GM19455 (cell line): ENCODE measurements at regions not wholly inside any gene's neighbourhood (a gene's known extent, or its start where the extent isn't known, plus 50 kb on each side); places are given as distances from the start of the nearest gene placed in this dataset.

Experiments used
- ATAC-seq: cut with Tn5 transposase; IDR thresholded peaks from one replicate; pipeline ENCODE4 v1.9.1; 2021; ENCODE audit not compliant: unreplicated experiment

DNA sequence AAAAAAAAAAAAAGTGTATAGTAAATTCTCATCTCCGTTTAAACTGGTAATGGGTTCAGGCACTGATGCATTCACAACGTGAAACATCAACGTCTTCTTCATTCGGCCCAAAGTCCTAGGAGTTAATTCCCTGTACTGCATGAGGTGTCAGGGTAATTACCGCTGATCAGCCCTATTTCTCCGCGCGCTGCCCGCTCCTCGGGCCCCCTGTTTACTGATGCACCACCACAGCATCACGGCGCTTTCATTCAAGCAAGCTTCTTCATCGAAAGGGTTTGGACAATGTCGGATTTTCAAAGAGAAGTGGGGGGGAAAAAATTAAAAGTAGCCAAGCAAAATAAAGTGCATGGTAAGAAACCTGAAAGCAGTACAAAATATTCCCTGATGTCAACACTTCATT lies 352.0 kb upstream of the POU3F3 start:
- no peak for ATAC-seq

DNA sequence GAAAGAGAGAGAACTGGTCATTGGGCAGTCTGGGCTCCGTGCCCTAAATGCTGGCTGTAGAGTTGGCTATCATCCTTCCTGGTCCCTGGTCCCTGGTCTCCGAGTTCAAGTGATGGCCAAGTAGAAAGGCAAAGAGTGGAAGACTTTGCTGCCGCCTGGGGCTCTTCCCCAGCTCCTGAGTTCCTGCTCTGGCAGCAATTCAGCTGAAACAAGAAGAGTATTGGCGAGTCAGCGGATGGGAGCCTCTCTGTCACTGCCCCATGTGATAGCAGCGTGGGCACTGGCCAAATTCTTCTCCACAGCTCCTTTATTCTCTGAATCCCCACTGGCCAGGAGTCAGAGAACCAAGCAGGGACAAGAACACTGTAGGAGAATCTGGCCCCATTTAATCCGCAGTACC lies 351.0 kb upstream of the POU3F3 start:
- no peak for ATAC-seq

DNA sequence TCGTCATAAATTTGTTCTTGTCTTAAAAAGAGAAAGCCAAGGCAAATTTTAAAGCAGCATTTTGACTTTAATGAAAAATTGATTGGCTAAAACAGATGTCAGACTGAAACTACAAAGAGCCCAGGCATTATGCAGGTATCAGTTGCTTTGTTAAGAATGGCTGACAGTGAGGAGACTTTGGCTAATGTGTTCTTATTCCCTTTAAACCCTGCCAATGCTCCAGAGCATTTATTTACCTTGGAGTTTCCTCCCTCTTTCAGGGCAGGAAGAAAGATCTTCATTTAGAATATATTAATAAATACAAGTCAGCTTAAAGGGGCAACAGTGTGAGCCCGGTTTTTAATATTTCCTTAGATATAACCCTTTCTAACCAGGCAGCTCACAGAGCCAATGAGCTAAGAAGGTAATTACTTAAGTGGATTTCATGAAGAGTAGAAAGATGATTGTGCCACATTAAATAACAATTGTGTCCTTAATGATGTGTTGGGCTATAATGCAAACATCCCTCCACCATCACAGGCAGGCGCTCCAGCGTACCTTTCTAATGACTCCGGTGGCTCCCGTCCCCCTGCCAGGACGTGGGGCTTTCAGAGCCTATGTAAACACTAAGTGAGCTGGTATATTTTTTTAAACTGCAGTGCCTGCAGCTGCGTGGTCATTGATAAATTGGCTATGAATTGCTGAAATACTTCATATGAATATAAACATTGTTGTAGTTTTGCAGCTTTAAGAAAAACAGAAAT lies 349.4 kb upstream of the POU3F3 start:
- no peak for ATAC-seq

DNA sequence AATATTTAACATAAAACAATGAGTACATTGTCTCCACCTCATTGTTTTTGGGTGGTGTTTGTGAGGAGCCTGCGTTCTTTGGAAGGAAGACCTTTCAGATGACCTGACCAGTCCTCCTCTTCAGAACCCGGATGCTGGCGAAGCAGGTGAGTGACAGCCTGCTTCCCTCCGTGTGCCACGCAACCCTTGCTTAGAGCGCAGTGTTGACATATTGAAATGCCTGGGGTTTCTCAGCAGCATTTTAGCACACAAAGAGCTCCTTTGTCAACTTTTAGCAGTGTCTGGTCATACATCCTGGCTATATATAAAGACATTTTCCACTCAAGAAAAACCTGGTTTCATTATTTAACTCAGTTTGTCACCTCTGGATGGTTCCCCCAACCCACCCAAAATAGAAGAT lies 335.7 kb upstream of the POU3F3 start:
- no peak for ATAC-seq

DNA sequence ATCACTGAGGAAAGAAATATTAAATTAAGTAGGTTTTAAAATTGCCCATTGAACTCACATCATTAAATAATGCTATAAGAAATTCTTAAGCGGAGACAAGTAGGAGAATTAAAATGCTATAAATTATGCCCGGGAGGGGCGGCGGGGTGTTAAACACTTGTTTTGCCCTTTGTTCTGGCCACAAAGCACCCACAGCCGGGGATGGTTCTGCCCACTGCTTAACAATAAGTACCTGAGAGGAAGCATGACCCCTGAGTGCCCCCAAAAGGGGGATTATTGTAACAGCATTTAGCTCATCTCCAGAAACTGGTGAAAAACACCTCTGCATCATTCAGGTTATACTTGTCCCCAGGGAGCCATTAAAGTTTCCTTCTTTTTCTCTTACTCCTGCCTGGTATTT lies 332.7 kb upstream of the POU3F3 start:
- no peak for ATAC-seq

DNA sequence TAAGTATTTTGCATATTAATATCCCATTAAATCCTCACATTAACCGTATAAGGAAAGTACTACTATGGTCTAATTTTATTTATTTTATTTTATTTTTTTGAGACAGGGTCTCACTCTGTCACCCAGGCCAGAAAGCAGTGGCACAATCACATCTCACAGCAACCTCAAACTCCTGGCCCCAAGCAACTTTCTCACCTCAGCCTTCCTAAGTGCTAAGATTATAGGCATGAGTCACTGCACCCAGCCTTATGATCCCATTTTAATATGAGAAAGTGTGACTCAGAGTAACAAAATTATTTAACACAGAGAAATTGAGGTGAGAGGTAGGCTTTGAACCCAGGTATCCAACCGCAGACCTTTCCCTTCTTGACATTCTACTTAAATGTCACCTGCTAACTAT lies 330.0 kb upstream of the POU3F3 start:
- no peak for ATAC-seq

DNA sequence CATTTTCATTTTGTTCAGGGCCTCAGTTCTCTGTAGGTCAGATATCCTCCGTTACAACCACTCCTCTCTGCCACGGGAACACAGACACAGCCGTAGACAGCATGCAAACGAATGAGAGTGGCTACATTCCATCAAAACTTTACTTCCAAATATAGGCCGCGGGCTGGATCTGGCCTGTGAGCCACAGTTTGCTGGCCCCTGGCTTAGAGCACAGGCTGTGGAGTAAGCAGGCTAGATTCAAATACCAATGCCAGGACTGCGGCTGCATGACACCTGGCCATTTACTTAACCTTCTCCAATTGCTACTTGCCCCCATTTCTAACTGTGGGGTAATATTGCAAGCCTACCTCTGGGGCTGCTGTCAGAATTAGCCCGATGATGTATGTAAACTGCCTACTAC lies 325.8 kb upstream of the POU3F3 start:
- no peak for ATAC-seq

DNA sequence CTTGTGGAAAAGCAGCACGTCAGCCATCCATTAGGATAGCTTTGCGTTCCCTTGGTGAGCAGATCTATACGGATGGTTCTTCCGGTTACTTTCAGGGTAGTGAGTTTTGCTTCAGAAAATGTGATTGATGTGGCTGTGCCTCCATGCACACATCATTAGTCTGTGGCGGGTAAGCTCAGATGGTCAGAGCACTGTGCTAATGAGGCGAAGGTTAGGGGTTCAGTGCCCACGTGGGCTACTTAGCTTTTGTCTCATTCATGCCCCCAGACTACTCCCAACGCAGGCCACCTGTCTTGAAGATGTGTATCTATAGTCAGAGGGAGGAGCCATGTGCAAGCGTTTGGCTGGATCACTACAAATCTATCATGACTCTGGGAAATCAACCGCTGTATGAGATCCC lies 322.8 kb upstream of the POU3F3 start:
- no peak for ATAC-seq

DNA sequence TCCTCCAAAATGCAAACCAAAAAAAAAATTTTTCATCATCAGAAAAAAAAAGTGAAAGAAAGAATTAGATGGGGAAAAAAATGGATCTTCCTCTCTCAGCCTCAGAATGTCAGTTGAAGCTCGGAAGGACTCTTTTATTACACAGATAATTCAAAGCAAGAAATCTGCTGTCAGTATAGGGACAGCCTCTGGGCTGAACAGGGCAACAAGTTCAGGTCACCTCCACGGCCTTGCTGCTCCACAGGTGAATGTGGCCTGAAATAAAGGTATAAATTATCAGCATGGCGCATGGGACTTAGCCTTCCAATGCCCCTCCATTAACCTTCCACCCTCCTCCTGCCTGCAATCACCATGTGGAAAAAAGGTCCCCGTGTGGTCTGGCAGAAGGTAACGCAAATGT lies 316.8 kb upstream of the POU3F3 start:
- ATAC-seq, result no peak

DNA sequence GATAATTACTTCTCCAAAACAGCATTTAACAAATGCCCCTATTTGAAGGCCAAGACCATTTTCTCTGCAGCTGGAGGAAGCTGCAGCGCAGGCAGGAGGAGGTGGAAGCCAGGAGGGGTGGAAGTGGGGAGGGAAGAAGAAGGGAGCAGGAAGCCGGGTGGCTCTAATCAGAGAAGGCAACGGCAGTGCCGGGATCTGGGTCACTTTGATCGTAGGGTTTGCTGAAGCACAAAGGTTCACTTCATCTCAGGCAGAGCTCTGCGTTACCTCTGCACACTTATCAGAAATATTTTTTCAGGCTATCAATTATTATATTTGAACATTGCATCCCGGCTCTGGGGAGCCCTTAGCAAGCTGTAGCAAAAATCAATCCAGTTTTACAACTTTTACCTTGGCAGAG lies 315.8 kb upstream of the POU3F3 start:
- ATAC-seq, result no peak

DNA sequence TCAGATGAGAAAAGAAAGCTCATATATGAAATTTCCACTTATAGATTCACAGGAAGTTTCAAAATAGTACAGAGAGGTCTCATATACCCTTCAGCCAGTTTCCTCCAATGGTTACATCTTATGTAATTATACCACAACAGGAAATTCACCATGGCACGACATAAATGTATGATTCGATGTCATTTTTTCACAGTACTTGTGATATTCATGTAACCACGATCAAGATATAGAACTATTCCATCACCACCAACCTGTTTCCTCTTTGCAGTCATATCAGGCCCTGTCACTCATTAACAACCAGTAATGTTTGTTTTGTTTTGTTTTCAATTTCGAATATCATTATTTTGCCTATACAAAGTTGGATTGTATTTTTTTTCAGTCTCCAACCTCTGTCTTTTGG lies 314.3 kb upstream of the POU3F3 start:
- ATAC-seq, result no peak

DNA sequence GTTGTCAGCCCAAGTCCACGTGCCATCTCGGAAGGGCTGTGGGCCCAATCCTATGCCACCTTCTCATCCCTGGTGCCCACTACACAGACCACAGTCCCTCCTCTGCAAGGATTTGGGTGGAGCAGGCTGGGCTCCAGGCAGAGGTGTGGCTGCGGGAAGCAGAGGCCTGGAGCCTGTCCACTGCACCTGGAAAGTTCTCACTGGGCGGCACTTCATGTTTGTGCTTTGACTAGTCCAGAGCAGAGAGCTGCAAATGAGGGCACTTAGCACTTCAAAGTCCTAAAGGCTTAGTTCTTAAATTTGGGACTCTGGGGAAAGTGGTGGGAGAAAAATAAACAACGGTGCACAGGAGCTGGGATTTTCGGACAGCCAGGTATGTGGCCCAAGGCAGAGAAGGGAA lies 308.9 kb upstream of the POU3F3 start:
- no peak for ATAC-seq

DNA sequence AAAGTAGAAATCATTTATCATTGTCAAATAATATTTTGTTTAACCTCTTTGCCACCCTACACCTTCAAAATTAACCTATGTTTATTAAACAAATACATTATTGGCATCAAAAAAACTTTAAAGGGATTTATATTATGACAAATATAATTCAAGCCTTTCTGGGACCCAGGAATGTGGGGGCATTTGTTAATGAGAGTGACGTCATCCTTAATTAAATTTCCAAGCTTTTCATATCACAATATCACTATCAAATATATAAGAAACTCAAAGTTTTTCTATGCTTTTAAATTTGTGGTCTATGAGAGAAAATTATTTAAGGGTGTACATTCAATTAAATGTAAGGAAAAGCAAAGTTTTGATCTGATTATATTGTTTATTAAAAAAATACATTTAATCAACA lies 307.4 kb upstream of the POU3F3 start:
- ATAC-seq, result no peak

DNA sequence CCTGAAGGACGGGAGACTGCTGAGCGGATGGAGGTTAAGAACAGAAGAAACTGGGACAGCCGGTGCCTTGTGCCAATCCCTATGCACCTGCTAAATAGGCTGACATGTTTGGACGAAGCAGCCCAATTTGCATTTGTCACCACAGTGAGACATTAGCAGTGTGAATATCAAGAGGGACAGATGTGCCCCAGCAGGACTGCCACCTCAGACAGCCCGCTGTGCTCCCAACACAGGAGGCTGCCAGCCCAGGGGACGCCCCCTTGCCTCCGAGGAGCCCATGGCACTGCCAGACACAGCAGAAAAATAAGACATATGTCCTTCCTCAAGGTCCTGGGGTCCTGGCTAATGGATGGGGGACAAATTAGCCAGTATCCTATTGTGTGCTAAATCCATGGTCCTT lies 306.7 kb upstream of the POU3F3 start:
- ATAC-seq, result no peak

DNA sequence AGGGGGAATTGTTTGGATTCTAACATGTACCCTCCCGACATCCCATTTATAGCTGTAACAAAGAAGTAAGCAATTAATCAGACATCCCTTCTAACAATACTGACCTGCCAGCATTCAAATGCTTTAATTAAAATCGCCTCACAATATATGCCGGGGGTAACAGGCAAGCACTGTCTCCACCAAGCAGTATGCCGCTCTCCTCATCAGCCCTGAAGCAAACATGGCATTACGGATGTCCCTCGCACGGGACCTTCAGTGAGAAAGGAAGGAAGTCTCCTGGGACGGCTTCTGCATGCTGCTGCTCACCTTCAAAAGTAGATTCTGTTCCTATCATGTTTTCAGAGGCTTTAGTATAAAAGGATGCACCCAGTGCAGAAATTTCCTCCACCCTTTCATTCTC lies 292.7 kb upstream of the POU3F3 start:
- ATAC-seq, result no peak

DNA sequence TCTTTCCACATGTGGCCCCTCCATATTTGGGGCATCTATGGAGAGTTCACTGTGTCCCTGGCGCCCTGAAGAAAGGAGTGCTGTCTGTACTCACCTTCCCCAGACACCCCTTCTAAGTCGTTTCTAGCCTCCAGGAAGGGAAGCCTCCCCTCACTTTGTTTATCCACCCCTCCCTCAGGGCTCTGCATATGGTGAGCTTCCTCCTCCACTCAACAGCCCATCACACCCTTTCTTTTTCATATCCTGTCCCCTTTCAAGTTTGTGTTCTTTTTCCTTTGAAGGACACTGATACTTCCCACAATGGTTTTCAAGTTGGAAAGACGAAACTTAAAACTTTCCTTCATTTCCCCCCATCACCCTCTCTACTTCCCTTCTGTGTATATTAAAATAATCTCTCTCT lies 291.4 kb upstream of the POU3F3 start:
- ATAC-seq, result no peak

DNA sequence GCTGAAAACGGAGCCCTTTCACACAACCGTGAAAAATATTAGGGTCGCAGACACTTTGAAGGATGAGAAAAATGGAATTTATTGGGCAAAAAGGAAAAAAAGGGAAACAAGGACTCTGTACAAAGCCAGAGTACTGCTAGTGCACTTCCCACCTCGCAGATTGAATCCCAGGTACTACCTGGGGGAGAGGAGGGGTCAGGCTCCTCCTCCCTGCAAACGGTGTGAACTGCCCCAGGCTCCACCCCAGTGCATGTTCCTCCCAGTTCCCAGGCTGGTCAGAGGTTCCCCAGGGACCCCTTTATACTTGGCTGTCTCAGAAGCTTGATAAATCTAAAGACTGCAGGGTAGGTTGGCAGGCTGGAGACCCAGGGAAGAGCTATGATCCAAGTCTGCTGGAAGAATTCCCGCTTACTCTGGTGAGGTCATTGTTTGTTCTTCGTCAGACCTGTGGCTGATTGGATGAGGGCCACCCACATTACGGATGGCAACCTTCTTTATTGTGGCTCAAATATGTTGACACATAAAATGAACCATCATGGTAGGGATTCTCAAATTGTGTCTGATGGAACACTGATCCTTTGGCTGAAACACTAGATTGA lies 290.4 kb upstream of the POU3F3 start:
- no peak for ATAC-seq

DNA sequence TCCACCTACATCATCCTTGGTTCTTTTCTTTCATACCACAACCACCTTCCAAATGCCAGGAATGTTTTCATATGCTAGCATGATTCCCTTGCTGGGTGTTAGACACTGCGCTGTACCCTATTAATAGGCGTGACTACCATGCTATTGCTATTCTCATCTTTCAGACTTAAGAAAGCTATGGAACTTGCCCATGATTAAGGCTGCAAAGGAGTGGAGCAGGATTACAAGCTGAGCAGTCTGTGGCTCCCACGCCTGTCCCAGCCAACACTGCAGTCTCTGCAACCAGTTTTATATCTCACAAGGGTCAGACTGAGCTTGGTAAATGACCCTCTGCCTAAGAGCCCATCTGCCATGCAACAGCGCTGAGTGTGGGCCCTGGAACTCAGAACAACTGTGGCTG lies 285.7 kb upstream of the POU3F3 start:
- ATAC-seq, result no peak

DNA sequence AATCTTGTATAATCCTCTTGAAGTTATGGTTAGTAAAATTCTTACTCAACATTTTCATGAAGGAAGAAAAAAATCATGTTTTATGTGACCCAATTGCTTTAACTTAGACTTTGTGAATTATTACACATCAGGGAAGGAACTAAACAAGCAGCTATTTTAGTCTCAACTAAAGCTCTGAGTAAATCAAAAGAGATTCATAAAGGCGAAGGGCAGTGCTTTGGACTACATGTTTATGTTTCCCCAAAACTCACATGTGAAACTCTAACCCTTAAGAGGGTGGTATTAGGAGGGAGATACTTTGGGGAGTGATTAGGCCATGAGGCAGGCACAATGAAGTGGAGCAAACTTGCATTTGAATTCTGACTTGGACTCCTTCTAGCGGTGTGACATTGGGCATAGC lies 283.7 kb upstream of the POU3F3 start:
- no peak for ATAC-seq

DNA sequence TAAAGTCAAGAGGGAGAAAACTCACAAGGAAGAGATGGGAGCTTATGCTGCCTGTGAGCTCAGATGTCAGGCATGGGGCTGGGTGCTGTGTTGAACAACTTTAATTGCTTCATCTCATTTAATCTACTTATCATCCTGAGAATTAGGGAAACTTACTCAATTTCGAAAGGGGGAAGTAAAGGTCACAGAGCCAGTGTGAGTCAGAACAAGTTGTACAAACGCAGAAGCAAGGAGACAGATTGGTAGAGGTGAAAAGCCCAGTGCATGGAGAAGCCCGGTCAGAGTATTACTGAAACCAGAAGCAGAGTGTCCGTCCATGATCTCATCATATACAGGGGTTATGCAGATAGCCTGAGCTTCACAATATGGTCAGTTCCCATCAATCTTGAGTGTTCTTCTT lies 281.1 kb upstream of the POU3F3 start:
- no peak for ATAC-seq

DNA sequence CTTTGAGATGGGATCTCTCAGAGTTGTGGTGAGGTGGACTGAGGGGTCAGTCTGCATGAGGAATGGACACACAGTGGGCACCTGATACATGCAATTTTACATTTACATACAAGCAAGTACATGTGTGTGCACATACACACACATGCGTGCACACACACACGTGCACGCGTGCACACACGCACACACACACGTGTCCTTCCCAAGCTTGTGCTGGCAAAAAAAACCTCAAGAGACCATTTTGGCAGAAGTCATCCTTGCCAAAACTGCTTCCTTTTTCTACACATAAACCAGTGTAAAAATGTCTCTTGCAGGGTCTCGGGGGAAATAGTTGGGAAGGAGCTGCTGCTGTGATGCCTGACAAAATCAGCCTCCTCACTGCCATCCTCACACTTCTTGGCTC lies 279.5 kb upstream of the POU3F3 start:
- no peak for ATAC-seq

DNA sequence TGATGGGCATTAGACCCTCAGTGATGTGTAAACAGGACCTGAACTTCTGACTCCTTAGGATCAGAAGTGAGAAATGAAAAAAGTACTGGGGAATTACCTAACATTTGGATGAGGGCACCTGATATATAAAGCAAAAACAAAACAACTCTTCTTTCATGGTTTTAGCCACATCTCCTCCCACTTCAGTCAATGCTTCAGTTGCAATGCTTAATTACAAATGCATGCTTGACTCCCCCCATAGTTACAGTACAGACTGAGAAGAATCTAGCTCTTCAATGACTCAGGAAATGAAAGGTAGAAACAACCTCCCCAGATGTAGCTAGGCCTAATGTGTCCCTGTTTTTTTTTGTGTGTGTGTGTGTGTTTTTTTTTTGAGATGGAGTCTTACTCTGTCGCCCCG lies 276.8 kb upstream of the POU3F3 start:
- no peak for ATAC-seq

DNA sequence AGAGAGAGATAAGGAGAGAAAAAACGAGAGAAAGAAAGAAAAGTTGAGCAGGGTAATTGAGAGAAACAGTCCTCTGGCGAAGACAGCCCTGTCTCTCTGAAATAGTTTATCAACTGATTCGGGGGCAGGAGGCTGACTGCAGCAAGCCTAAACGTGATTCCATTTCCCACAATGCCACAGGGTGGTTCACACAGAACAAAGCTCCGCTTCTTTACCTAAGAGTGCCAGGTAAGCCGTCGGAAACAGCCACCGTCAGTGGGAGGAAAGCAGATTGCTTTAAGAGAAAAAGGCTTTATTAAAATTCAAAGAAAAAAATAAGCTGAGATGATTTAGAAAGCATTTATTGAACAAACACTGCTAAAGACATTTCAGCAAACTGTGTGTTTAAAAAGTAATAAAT lies 271.4 kb upstream of the POU3F3 start:
- ATAC-seq, result no peak
